Gastrocnemius medialis (tissue), 4 donors: ENCODE measurements at regions not wholly inside any gene's neighbourhood (a gene's known extent, or its start where the extent isn't known, plus 50 kb on each side); places are given as distances from the start of the nearest gene placed in this dataset.

ENCODE experiments used
- CTCF ChIP-seq, 5 experiments: fragments of 450-650 bp in 3 of 5; fragments of 200-600 bp in 2 of 5; sonication (generic) in 2 of 5; IDR thresholded peaks in 4 of 5; conservative IDR thresholded peaks in 1 of 5; 1 replicate in 4 of 5; 2 replicates in 1 of 5; pipeline ENCODE4 v1.5.1; 2016 to 2019; ENCODE audit warnings: antibody characterized with exemption in 5 of 5, mild to moderate bottlenecking in 3 of 5, moderate library complexity in 3 of 5
- POLR2A ChIP-seq, 2 donors: fragments of 450-650 bp; IDR thresholded peaks; one replicate each; pipeline ENCODE4 v1.6.1; 2017; ENCODE audit warnings: antibody characterized with exemption in 2 of 2, mild to moderate bottlenecking in 2 of 2, moderate library complexity in 2 of 2

GRCh38 chr6:82705579-82705978 is 342.0 kb downstream of the TPBG start:
- TF ChIP-seq POLR2A (IDR thresholded peaks at IDR 0.05) (no peak), CTCF (IDR thresholded peaks at IDR 0.05 in 4 of 5, conservative IDR thresholded peaks at IDR 0.05 in 1 of 5) (no peak)
